ENCODE measurements at regions not wholly inside any gene's neighbourhood (a gene's known extent, or its start where the extent isn't known, plus 50 kb on each side); places are given as distances from the start of the nearest gene placed in this dataset.

DNA sequence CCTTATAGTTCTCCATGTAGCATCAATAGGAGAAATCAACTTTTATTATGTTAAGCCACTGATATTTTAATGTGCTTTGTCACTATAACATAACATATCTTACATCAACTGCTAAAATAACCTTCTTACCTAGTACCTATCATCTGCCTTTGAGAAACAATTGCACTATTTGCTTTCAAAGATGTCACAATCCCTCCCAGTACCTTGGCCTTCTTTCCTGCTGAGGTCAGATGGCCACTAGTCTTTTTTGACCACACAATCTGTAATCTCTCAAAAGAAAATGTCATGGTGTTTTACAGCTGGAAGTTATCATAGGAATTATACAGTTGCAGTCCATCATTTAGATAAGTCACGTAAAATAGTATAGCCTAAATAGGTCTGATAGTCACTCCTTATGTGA is 247.5 kb upstream of the SLITRK3 start:
- TF ChIP-seq, protein P1, sequence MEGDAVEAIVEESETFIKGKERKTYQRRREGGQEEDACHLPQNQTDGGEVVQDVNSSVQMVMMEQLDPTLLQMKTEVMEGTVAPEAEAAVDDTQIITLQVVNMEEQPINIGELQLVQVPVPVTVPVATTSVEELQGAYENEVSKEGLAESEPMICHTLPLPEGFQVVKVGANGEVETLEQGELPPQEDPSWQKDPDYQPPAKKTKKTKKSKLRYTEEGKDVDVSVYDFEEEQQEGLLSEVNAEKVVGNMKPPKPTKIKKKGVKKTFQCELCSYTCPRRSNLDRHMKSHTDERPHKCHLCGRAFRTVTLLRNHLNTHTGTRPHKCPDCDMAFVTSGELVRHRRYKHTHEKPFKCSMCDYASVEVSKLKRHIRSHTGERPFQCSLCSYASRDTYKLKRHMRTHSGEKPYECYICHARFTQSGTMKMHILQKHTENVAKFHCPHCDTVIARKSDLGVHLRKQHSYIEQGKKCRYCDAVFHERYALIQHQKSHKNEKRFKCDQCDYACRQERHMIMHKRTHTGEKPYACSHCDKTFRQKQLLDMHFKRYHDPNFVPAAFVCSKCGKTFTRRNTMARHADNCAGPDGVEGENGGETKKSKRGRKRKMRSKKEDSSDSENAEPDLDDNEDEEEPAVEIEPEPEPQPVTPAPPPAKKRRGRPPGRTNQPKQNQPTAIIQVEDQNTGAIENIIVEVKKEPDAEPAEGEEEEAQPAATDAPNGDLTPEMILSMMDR (conservative IDR thresholded peaks at IDR 0.05), result no peak
- TF ChIP-seq ZFX (IDR thresholded peaks at IDR 0.05), result no peak
